Erythroblast (primary cell): ENCODE measurements at regions not wholly inside any gene's neighbourhood (a gene's known extent, or its start where the extent isn't known, plus 50 kb on each side); places are given as distances from the start of the nearest gene placed in this dataset.

Experiments used
- GATA1 ChIP-seq: IDR thresholded peaks from 2 replicates; pipeline ENCODE4 v1.6.1; 2011; ENCODE audit warnings: low read depth, mild to moderate bottlenecking, control low read depth, low read length, moderate library complexity
- POLR2A ChIP-seq: IDR thresholded peaks from 2 replicates; pipeline ENCODE4 v1.6.1; 2011; ENCODE audit warnings: mild to moderate bottlenecking, low read length

DNA sequence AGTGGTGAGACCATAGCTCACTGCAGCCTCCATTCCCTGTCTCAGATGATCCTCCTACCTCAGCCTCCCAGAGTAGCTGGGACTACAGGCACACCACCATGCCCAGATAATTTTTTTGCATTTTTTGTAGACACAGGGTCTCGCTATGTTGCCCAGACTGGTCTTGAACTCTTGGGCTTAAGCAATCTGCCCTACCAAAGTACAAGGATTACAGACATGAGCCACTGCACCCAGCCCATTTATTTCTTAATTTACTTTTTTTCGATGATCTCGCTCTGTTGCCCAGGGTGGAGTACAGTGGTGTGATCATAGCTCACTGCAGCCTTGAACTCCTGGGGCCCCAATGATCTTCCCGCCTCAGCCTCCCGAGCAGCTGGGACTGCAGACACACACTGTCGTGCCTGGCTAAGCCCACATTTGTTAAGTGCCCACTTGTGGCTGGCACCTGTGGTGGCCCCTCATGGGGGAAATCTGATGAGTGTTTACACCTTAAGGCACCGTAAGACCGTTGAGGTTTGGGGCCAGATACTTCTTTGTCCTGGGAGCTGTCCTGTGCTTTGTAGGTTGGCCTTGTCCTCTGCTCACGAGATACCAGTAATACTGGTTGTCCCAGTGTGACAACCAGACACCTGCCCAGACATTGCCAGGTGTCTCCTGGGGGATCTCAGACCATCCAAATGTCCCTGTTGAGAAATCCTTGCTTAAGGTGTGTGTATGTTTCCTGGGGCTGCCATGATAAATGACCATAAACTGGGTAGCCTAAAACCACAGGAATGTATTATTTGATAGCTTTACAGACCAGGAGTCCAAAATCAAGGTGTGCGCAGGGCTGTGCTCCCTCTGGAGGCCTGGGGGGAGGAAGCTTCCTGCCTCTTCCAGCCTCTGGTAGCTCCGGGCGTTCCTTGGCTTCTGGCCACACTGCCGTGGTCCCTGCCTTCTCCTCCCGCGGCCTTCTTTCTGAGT lies 141.4 kb upstream of the GSE1 start:
- TF ChIP-seq POLR2A (no peak), GATA1 (no peak)
